ENCODE measurements at regions not wholly inside any gene's neighbourhood (a gene's known extent, or its start where the extent isn't known, plus 50 kb on each side); places are given as distances from the start of the nearest gene placed in this dataset.
A peak's percentile ranks its signal among the peaks of the same experiment; 100 is the strongest.
"Not testable (repeated sequence)": the region's sequence is repeated elsewhere in the genome, so short reads cannot be mapped to it uniquely, and the experiment has no call there.

DNA sequence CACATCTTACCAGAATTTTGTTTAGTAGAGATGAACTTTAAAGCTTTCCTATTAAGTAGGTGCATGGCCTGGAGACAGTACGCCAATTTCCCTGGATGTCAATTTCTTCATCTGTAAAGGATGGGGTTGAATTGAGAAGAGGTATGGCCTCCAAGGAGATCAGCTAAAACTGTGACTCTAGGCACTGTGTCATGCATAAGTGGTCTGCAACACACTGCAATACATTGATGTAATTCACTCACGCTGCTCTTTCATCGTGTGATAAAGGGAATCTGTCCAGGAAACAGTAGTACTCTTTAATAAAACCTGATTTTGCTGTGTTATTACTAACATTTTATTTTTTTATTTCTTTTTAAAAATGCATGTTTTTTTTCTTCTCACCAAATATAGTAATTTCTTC is 795.8 kb downstream of the DIAPH3 start:
- Mint-ChIP-seq H3K36me3 (no peaks in the 10 kb centered on the region), H3K27ac (no peak overlapping the region), H3K9me3 (no peaks in the 10 kb centered on the region), H3K4me3 (no peak overlapping the region), H3K4me1 (no peaks in the 10 kb centered on the region), H3K27me3 (peaks cover 1% of the 10 kb centered on the region)
- DNase-seq (ENCODE audit: low spot score in 2 of 2) = no peak
- ATAC-seq (ENCODE audit: low read depth) = no peak

DNA sequence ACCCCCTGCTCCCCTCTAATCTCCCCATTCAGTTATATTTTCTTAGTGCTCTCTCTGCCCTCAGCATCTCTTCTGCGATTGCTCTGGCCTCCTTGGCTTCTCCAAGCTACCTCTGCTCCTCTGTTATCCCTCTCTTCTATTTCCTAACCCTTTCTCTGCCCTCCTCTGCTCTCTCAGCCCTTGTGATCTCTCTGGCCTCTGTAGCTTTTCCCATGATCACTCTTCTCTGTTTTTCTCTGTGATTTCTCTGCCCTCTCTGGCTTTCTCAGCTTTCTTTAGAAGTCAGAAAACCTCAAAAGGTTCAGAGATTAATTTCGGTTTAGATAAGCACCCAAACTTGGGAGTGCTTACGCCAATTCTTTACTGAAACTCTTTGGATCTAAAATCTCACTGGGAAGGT is 795.0 kb downstream of the DIAPH3 start:
- no peak for ATAC-seq (ENCODE audit: low read depth)
- H3K27ac Mint-ChIP-seq = no peak overlapping the region
- peaks cover 1% of the 10 kb centered on the region for H3K27me3 Mint-ChIP-seq
- H3K4me3 Mint-ChIP-seq = no peak overlapping the region
- no peaks in the 10 kb centered on the region for H3K36me3 Mint-ChIP-seq
- H3K9me3 Mint-ChIP-seq = no peaks in the 10 kb centered on the region
- no peak for DNase-seq (ENCODE audit: low spot score in 2 of 2)
- H3K4me1 Mint-ChIP-seq = no peaks in the 10 kb centered on the region

- H3K27me3 Mint-ChIP-seq = peaks cover 2% of the 10 kb centered on the region
Measured at GRCh38 chr13:59371229-59371628, 792.5 kb downstream of the DIAPH3 start.

DNA sequence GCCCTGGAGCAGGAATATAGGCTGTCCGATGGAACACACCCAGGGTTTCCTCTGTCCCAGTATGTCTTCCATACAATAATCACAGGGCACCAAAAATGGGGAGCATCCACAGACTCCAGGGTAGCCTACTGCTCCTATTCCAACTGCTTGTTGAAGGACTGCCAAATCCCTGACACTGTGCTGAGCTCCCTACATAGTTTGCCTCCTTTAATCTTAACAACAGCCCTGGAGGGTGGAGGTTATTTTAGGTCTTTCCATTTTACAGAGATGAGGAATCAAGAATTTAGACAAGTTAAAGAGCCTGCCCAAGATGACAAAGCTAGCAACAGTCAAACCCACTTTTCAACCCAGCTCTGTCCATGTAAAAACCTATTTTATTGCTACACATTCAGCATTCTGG is 790.4 kb downstream of the DIAPH3 start:
- peaks cover 1% of the 10 kb centered on the region for H3K9me3 Mint-ChIP-seq
- H3K4me1 Mint-ChIP-seq = no peaks in the 10 kb centered on the region
- ATAC-seq (ENCODE audit: low read depth) (no peak), DNase-seq (ENCODE audit: low spot score in 2 of 2) (no peak)
- no peaks in the 10 kb centered on the region for H3K36me3 Mint-ChIP-seq
- no peak overlapping the region for H3K27ac Mint-ChIP-seq
- H3K4me3 Mint-ChIP-seq = no peak overlapping the region
- H3K27me3 Mint-ChIP-seq = peaks cover 2% of the 10 kb centered on the region

More at GRCh38 chr13:59371229-59371628, 792.5 kb downstream of the DIAPH3 start:
- H3K4me3 Mint-ChIP-seq = no peak overlapping the region
- ATAC-seq (ENCODE audit: low read depth) (no peak), DNase-seq (ENCODE audit: low spot score in 2 of 2) (no peak)
- no peaks in the 10 kb centered on the region for H3K36me3 Mint-ChIP-seq
- no peaks in the 10 kb centered on the region for H3K9me3 Mint-ChIP-seq
- H3K27ac Mint-ChIP-seq = no peak overlapping the region
- no peaks in the 10 kb centered on the region for H3K4me1 Mint-ChIP-seq

DNA sequence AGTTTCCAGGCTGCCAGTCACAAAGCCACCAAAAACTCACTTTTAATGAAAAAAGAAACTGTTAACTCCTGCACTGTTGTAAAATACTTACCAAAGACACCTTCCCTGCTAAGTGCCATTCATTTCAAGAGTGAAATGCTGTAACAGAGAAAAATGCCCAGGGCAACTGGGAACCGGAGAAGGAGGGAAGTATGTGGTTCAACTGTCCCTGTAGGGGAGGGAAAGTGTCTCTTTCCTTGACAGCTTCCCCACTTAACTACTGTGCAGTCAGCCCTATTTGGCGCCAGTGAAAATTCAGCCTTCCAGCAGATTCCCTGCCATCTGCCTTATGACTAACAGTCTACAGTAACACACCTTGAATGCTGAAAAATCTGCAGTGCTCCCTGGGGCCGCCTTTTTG is 789.0 kb downstream of the DIAPH3 start:
- H3K36me3 Mint-ChIP-seq = no peaks in the 10 kb centered on the region
- H3K9me3 Mint-ChIP-seq = peaks cover 1% of the 10 kb centered on the region
- DNase-seq (ENCODE audit: low spot score in 2 of 2) (no peak), ATAC-seq (ENCODE audit: low read depth) (no peak)
- H3K4me3 Mint-ChIP-seq = no peak overlapping the region
- peaks cover 2% of the 10 kb centered on the region for H3K27me3 Mint-ChIP-seq
- H3K4me1 Mint-ChIP-seq = no peaks in the 10 kb centered on the region
- H3K27ac Mint-ChIP-seq = no peak overlapping the region

DNA sequence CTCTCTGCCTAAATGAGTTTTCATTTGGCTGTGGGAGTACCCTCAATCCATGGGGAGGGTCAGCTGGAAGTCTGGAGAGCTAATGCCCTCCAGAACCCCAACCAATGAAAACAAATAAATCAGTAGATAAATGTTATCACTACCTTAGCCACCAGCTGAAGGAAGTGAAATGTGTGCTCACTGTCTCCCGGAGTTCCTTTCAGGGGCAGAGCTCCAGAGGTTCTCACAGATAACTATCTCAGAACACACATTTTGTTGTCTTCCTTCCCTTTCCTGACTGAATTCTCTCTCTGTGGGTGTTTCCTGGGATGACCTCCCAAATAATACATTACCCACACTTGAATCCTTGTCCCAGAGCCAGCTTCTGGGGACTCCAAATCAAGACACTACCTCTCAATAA is 779.6 kb downstream of the DIAPH3 start:
- Mint-ChIP-seq H3K36me3 (no peaks in the 10 kb centered on the region), H3K27ac (no peak overlapping the region), H3K27me3 (peaks cover 4% of the 10 kb centered on the region), H3K4me1 (no peaks in the 10 kb centered on the region), H3K4me3 (no peak overlapping the region), H3K9me3 (peaks cover 4% of the 10 kb centered on the region)
- ATAC-seq (ENCODE audit: low read depth) (no peak), DNase-seq (ENCODE audit: low spot score in 2 of 2) (no peak)

DNA sequence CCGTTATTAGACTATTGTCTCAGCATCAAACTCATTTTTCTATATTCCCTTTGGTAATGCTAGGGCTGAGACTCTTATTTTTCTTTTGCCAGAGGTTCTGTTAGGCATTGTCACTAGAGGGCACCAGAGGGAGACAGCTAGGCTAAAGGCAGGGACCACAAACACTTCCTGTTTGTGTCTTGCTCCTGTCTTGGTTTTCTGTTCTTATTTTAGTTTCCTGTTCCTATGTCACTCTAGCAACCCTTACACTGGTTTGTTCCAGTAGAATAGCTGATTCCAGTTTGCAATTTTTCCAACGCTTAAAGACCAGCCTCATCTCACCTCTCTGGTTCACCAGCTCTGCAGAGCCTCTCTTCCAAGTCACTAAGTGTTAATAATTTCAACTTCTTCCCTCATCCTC is 772.0 kb downstream of the DIAPH3 start:
- Mint-ChIP-seq H3K27ac (no peak overlapping the region), H3K27me3 (peaks cover 5% of the 10 kb centered on the region), H3K4me3 (no peak overlapping the region), H3K9me3 (no peaks in the 10 kb centered on the region), H3K4me1 (no peaks in the 10 kb centered on the region), H3K36me3 (no peaks in the 10 kb centered on the region)
- ATAC-seq (ENCODE audit: low read depth) (peak; percentile 75), DNase-seq (ENCODE audit: low spot score in 2 of 2) (peak; percentile 21 to 23)

- Mint-ChIP-seq H3K36me3 (no peaks in the 10 kb centered on the region), H3K4me3 (no peak overlapping the region), H3K9me3 (no peaks in the 10 kb centered on the region), H3K27me3 (peaks cover 5% of the 10 kb centered on the region), H3K4me1 (no peaks in the 10 kb centered on the region), H3K27ac (no peak overlapping the region)
- ATAC-seq (ENCODE audit: low read depth) (no peak), DNase-seq (ENCODE audit: low spot score in 2 of 2) (no peak)
Measured at GRCh38 chr13:59392328-59392727, 771.4 kb downstream of the DIAPH3 start.

GRCh38 chr13:59394496-59394895 is 769.2 kb downstream of the DIAPH3 start:
- H3K27ac Mint-ChIP-seq = no peak overlapping the region

DNA sequence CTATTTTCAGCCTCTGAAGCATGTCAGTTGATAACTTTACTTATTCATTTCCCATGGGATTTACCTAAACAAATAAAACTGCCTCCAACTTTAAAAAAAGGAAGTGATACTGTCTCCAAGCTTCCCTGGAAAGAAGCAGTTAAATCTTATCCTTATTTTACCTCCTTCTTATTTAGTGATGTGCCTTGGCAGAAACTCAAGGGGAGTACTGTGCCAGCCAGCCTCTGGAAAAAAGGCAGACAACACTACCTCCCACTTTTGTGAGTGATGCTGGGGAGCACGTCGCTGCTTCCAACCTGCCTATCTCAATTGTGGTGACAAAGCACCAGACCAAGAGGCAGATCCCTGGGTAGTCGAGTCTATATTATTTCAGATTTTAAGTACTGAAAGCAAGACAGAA is 765.6 kb downstream of the DIAPH3 start:
- ATAC-seq (ENCODE audit: low read depth) (no peak), DNase-seq (ENCODE audit: low spot score in 2 of 2) (no peak)
- Mint-ChIP-seq H3K36me3 (no peaks in the 10 kb centered on the region), H3K4me1 (no peaks in the 10 kb centered on the region), H3K9me3 (peaks cover 3% of the 10 kb centered on the region), H3K4me3 (no peak overlapping the region), H3K27ac (no peak overlapping the region), H3K27me3 (peaks cover 5% of the 10 kb centered on the region)

More at GRCh38 chr13:59394496-59394895, 769.2 kb downstream of the DIAPH3 start:
- Mint-ChIP-seq H3K36me3 (no peaks in the 10 kb centered on the region), H3K27me3 (peaks cover 5% of the 10 kb centered on the region), H3K4me1 (no peaks in the 10 kb centered on the region), H3K9me3 (no peaks in the 10 kb centered on the region), H3K4me3 (no peak overlapping the region)
- ATAC-seq (ENCODE audit: low read depth) = no peak
- no peak for DNase-seq (ENCODE audit: low spot score in 2 of 2)

DNA sequence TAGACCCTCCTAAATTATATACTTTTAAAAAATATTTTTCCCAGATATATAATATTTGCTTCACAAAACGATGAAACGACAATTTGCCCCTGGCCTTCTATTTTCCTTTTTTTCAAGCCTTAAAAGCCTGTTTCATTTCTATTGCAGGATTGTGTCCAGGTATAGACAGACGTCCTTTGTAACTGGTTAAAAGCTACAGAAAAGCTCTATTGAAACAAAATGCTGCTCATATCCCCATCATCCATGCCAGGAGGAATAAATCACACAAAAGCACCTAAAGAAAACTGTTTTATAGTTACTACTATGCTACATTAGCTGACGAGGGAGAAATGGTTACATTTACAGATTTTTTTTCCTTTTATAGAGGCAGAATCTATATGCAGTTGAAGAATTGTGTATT is 765.1 kb downstream of the DIAPH3 start:
- no peaks in the 10 kb centered on the region for H3K4me1 Mint-ChIP-seq
- H3K27ac Mint-ChIP-seq = no peak overlapping the region
- DNase-seq (ENCODE audit: low spot score in 2 of 2) = no peak
- peaks cover 5% of the 10 kb centered on the region for H3K27me3 Mint-ChIP-seq
- no peak overlapping the region for H3K4me3 Mint-ChIP-seq
- peaks cover 3% of the 10 kb centered on the region for H3K9me3 Mint-ChIP-seq
- no peak for ATAC-seq (ENCODE audit: low read depth)
- no peaks in the 10 kb centered on the region for H3K36me3 Mint-ChIP-seq

GRCh38 chr13:59399513-59399912 is 764.2 kb downstream of the DIAPH3 start:
- Mint-ChIP-seq H3K27me3 (peaks cover 5% of the 10 kb centered on the region), H3K36me3 (no peaks in the 10 kb centered on the region), H3K4me3 (no peak overlapping the region), H3K9me3 (peaks cover 3% of the 10 kb centered on the region), H3K27ac (no peak overlapping the region), H3K4me1 (no peaks in the 10 kb centered on the region)
- DNase-seq (ENCODE audit: low spot score in 2 of 2) = no peak
- no peak for ATAC-seq (ENCODE audit: low read depth)

DNA sequence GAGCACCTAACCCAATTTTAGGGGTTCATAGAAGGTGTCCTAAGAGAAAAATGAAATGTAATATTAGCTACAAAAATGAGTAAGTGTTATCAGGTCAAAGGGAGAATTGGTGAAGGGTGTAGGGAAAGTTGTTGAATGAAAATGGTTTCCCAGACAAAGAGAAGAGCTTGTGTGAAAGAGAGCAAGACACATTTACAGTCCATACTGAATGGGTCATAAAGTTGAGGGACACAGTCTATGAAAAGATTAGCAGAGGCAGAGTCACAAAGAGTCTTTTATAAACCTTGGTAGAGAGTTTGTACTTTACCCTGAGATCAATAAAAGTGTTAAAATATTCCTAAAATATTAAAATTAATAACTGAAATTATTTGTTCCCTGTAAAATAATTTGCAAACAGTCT is 759.4 kb downstream of the DIAPH3 start:
- Mint-ChIP-seq H3K4me1 (no peaks in the 10 kb centered on the region), H3K9me3 (peaks cover 20% of the 10 kb centered on the region), H3K4me3 (no peak overlapping the region), H3K36me3 (no peaks in the 10 kb centered on the region), H3K27me3 (no peaks in the 10 kb centered on the region), H3K27ac (no peak overlapping the region)
- ATAC-seq (ENCODE audit: low read depth) (no peak), DNase-seq (ENCODE audit: low spot score in 2 of 2) (no peak)

DNA sequence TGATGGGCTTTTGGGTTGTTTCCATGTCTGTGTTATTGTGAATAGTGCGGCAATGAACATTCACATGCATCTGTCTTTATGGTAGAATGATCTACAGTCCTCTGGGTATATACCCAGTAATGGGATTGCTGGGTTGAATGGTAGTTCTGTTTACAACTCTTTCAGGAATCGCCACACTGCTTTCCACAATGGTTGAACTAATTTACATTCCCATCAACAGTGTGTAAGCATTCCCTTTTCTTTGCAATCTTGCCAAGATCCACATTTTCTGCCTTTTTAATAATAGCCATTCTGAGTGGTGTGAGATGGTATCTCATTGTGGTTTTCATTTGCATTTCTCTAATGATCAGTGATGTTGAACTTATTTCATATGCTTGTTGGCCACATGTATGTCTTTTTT is 756.5 kb downstream of the DIAPH3 start:
- H3K4me3 Mint-ChIP-seq; H3K27ac Mint-ChIP-seq; H3K36me3 Mint-ChIP-seq; ATAC-seq (ENCODE audit: low read depth); DNase-seq (ENCODE audit: low spot score in 2 of 2); H3K27me3 Mint-ChIP-seq; H3K4me1 Mint-ChIP-seq: not testable (repeated sequence)
- H3K9me3 Mint-ChIP-seq = peaks cover 20% of the 10 kb centered on the region

DNA sequence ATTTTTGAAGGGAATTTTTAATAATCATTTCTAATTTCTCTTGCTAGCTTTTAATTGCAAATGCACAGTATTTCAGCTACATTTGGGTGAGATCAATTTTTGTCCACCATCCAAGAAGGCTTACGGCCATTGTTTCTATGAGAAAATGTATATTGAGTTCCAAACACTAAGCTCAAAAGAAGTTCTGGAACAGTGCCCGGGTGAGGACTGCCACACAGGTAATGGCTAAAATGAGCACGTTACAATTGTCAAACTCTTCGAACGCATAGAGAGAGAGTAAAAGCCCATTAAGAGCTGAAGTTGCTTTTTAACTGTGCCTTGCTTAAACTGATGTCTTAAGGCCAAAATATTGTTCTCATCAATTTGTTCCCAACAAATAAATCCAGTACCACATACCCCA is 755.0 kb downstream of the DIAPH3 start:
- no peaks in the 10 kb centered on the region for H3K4me1 Mint-ChIP-seq
- ATAC-seq (ENCODE audit: low read depth) = no peak

More for the DNA sequence above, 755.0 kb downstream of the DIAPH3 start:
- H3K36me3 Mint-ChIP-seq = no peaks in the 10 kb centered on the region
- DNase-seq (ENCODE audit: low spot score in 2 of 2) = no peak
- H3K27me3 Mint-ChIP-seq = no peaks in the 10 kb centered on the region
- H3K4me3 Mint-ChIP-seq = no peak overlapping the region
- H3K27ac Mint-ChIP-seq = no peak overlapping the region
- H3K9me3 Mint-ChIP-seq = peaks cover 17% of the 10 kb centered on the region

Data from memory B cell (primary cell).